Duodenal mucosa (tissue), 2 donors: ENCODE measurements at regions not wholly inside any gene's neighbourhood (a gene's known extent, or its start where the extent isn't known, plus 50 kb on each side); places are given as distances from the start of the nearest gene placed in this dataset.
"Not testable (repeated sequence)": the region's sequence is repeated elsewhere in the genome, so short reads cannot be mapped to it uniquely, and the experiment has no call there.

Experiments
- H3K27ac ChIP-seq: one replicate; pipeline ENCODE4 v1.7.0; 2013; ENCODE audit warnings: low read depth, low read length
- H3K27me3 ChIP-seq, 2 donors: one replicate each; pipeline ENCODE4 v1.7.0; 2013; ENCODE audit warnings: low read length in 2 of 2, control low read depth in 1 of 2; ENCODE audit not compliant: insufficient read depth in 2 of 2, control insufficient read depth in 1 of 2
- H3K36me3 ChIP-seq, 2 donors: one replicate each; pipeline ENCODE4 v1.7.0; 2013; ENCODE audit warnings: low read length in 2 of 2, control low read depth in 1 of 2; ENCODE audit not compliant: insufficient read depth in 2 of 2, control insufficient read depth in 1 of 2
- H3K4me1 ChIP-seq, 2 donors: one replicate each; pipeline ENCODE4 v1.7.0; 2013; ENCODE audit warnings: low read length in 2 of 2, control low read depth in 1 of 2; ENCODE audit not compliant: insufficient read depth in 2 of 2, control insufficient read depth in 1 of 2
- H3K4me3 ChIP-seq, 2 donors: one replicate each; pipeline ENCODE4 v1.7.0; 2013; ENCODE audit warnings: low read length in 2 of 2, low read depth in 1 of 2
- H3K9ac ChIP-seq, 2 donors: one replicate each; pipeline ENCODE4 v1.7.0; 2013; ENCODE audit warnings: low read length in 2 of 2, low read depth in 1 of 2
- H3K9me3 ChIP-seq, 2 donors: one replicate each; pipeline ENCODE4 v1.7.0; 2013; ENCODE audit warnings: low read length in 2 of 2, control low read depth in 1 of 2; ENCODE audit not compliant: control insufficient read depth in 1 of 2

- not testable (repeated sequence) for H3K9ac ChIP-seq, H3K4me3 ChIP-seq, H3K27me3 ChIP-seq, H3K9me3 ChIP-seq, H3K27ac ChIP-seq, H3K36me3 ChIP-seq, H3K4me1 ChIP-seq
Observed at GRCh38 chr16:7865393-7865792, 532.7 kb downstream of the RBFOX1 start.

- H3K9me3 ChIP-seq: no peaks in the 10 kb centered on the region
- H3K27ac ChIP-seq: no peak overlapping the region
- no peaks in the 10 kb centered on the region for H3K36me3 ChIP-seq
- H3K9ac ChIP-seq: no peak overlapping the region
- H3K27me3 ChIP-seq: no peaks in the 10 kb centered on the region
- no peaks in the 10 kb centered on the region for H3K4me1 ChIP-seq
- no peak overlapping the region for H3K4me3 ChIP-seq
Observed at GRCh38 chr16:7861891-7862582, 529.4 kb downstream of the RBFOX1 start.

- H3K9ac ChIP-seq: no peak overlapping the region
- H3K27ac ChIP-seq: no peak overlapping the region
- no peaks in the 10 kb centered on the region for H3K27me3 ChIP-seq
- no peaks in the 10 kb centered on the region for H3K4me1 ChIP-seq
- no peak overlapping the region for H3K4me3 ChIP-seq
- no peaks in the 10 kb centered on the region for H3K9me3 ChIP-seq
- H3K36me3 ChIP-seq: no peaks in the 10 kb centered on the region
Observed at GRCh38 chr16:7853197-7853596, 520.6 kb downstream of the RBFOX1 start.

GRCh38 chr16:7849841-7850240 lies 517.2 kb downstream of the RBFOX1 start:
- Histone ChIP-seq H3K36me3 (no peaks in the 10 kb centered on the region), H3K9ac (no peak overlapping the region), H3K9me3 (no peaks in the 10 kb centered on the region), H3K4me3 (no peak overlapping the region), H3K27me3 (no peaks in the 10 kb centered on the region), H3K4me1 (no peaks in the 10 kb centered on the region), H3K27ac (no peak overlapping the region)

GRCh38 chr16:7843261-7843660 lies 510.6 kb downstream of the RBFOX1 start:
- Histone ChIP-seq H3K4me3 (no peak overlapping the region), H3K36me3 (no peaks in the 10 kb centered on the region), H3K27ac (no peak overlapping the region), H3K9me3 (no peaks in the 10 kb centered on the region), H3K27me3 (no peaks in the 10 kb centered on the region), H3K4me1 (no peaks in the 10 kb centered on the region), H3K9ac (no peak overlapping the region)

GRCh38 chr16:7839568-7839967 lies 506.9 kb downstream of the RBFOX1 start:
- no peak overlapping the region for H3K9ac ChIP-seq
- H3K4me1 ChIP-seq: no peaks in the 10 kb centered on the region
- no peaks in the 10 kb centered on the region for H3K9me3 ChIP-seq
- H3K27me3 ChIP-seq: no peaks in the 10 kb centered on the region
- H3K4me3 ChIP-seq: no peak overlapping the region
- no peak overlapping the region for H3K27ac ChIP-seq
- H3K36me3 ChIP-seq: no peaks in the 10 kb centered on the region

GRCh38 chr16:7834771-7835431 lies 502.3 kb downstream of the RBFOX1 start:
- no peaks in the 10 kb centered on the region for H3K36me3 ChIP-seq
- no peak overlapping the region for H3K9ac ChIP-seq
- no peaks in the 10 kb centered on the region for H3K4me1 ChIP-seq
- no peaks in the 10 kb centered on the region for H3K27me3 ChIP-seq
- no peak overlapping the region for H3K4me3 ChIP-seq
- H3K27ac ChIP-seq: no peak overlapping the region
- H3K9me3 ChIP-seq: no peaks in the 10 kb centered on the region

- H3K36me3 ChIP-seq: no peaks in the 10 kb centered on the region
- H3K4me3 ChIP-seq: no peak overlapping the region
- H3K27me3 ChIP-seq: no peaks in the 10 kb centered on the region
- no peaks in the 10 kb centered on the region for H3K4me1 ChIP-seq
- H3K9me3 ChIP-seq: no peaks in the 10 kb centered on the region
- no peak overlapping the region for H3K27ac ChIP-seq
- no peak overlapping the region for H3K9ac ChIP-seq
Observed at GRCh38 chr16:7820816-7821215, 488.2 kb downstream of the RBFOX1 start.

- Histone ChIP-seq H3K4me1 (no peaks in the 10 kb centered on the region), H3K27ac (no peak overlapping the region), H3K9me3 (no peaks in the 10 kb centered on the region), H3K36me3 (no peaks in the 10 kb centered on the region), H3K27me3 (no peaks in the 10 kb centered on the region), H3K4me3 (no peak overlapping the region), H3K9ac (no peak overlapping the region)
Observed at GRCh38 chr16:7805686-7806396, 473.2 kb downstream of the RBFOX1 start.

- no peaks in the 10 kb centered on the region for H3K4me1 ChIP-seq
- no peaks in the 10 kb centered on the region for H3K27me3 ChIP-seq
- no peaks in the 10 kb centered on the region for H3K9me3 ChIP-seq
- no peaks in the 10 kb centered on the region for H3K36me3 ChIP-seq
- H3K9ac ChIP-seq: no peak overlapping the region
- no peak overlapping the region for H3K27ac ChIP-seq
- no peak overlapping the region for H3K4me3 ChIP-seq
Observed at GRCh38 chr16:7804635-7805195, 472.1 kb downstream of the RBFOX1 start.
